Mucosa of stomach (tissue), 1 donor: ENCODE measurements at regions not wholly inside any gene's neighbourhood (a gene's known extent, or its start where the extent isn't known, plus 50 kb on each side); places are given as distances from the start of the nearest gene placed in this dataset.

Source experiments
- H3K27me3 ChIP-seq: one replicate; pipeline ENCODE4 v1.7.0; 2013; ENCODE audit warnings: mild to moderate bottlenecking, low read length; ENCODE audit not compliant: control insufficient read depth, insufficient read depth
- H3K36me3 ChIP-seq: one replicate; pipeline ENCODE4 v1.7.0; 2013; ENCODE audit warnings: low read length; ENCODE audit not compliant: control insufficient read depth, insufficient read depth
- H3K4me1 ChIP-seq: one replicate; pipeline ENCODE4 v1.7.0; 2013; ENCODE audit warnings: mild to moderate bottlenecking, low read length; ENCODE audit not compliant: control insufficient read depth, insufficient read depth
- H3K4me3 ChIP-seq: one replicate; pipeline ENCODE4 v1.7.0; 2013; ENCODE audit warnings: low read length
- H3K9ac ChIP-seq: one replicate; pipeline ENCODE4 v1.7.0; 2013; ENCODE audit warnings: mild to moderate bottlenecking, low read length, moderate library complexity
- H3K9me3 ChIP-seq: one replicate; pipeline ENCODE4 v1.7.0; 2013; ENCODE audit warnings: mild to moderate bottlenecking, low read length, moderate library complexity; ENCODE audit not compliant: control insufficient read depth
- donor health status: Pancreatic carcinoma.

DNA sequence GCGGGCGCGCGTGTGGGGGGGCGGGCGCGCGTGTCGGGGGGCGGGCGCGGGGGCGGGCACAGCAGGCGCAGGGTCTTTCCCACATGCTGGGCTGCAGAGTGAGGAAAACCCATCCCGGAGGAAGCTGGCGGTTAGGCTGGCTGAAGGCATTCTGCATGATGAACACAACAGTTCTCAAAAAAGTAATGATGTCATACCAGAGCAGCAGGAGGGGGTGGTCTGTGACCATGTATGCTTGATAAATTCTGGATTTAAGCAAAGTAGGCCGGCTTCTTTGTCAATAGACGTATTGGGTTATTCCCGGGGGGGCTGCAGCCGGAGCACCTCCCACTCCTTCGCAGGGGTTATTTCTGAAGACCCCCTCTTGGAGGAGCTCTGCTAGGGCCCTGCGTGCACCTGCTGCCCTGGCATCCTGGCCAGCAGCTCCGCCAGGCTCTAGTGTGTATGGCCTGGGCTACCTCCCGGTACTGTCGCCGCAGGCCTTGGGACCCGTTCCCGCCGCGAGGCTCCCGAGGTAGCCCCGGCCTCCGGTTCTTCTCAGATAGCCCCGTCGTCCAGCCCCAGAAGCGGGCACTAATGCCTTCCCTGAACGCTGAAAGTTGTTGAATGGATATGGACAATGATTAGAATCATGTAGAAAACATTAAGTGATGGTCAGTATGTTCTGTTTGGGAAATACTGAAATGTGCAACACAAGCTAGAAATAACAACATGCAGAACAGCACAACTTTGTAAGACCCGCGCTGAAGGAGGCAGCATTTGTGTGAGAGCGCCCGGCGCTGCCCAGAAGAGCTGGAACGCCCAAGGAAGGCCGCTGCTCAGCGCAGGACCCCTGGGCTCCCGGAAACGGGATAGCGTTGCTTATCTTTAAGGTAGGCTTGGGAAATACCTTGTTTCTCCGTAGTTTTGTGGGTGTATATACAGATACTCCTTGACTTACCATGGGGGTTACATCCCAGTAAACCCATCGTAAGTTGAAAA is 101.4 kb upstream of the RAB6C start:
- Histone ChIP-seq H3K4me1 (peaks cover 7% of the 10 kb centered on the region), H3K9me3 (no peaks in the 10 kb centered on the region), H3K27me3 (no peaks in the 10 kb centered on the region), H3K36me3 (no peaks in the 10 kb centered on the region), H3K4me3 (no peak overlapping the region), H3K9ac (peak overlapping the region; percentile 43)

DNA sequence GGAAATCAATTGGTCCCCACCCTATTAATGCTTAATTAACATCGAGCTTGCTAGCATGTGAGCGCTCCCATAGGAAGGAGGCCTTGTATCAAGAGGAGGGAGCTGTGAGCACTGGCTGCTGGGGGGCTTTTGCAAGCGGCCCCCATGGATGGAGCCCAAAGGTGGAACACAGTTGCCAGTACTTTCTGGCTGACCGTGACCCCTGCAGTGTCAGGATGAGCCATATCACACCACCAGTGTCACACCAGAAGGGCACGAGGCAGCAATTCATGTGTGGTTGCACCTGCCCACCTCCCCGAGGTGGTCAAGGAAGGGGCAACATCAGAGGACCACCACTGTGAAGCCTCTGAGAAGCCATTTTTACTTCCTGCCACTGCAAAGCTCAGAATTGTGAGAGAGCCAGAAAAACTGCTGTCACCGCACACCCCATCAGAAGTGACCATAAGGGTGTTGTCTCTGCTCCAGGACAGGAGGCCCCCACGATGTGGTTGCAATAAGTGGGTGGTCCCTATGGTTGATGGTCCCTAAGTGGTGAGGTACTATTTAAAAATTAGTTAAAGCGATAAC is 99.8 kb upstream of the RAB6C start:
- H3K9me3 ChIP-seq, result no peaks in the 10 kb centered on the region
- H3K27me3 ChIP-seq, result no peaks in the 10 kb centered on the region
- H3K9ac ChIP-seq, result no peak overlapping the region
- peaks cover 7% of the 10 kb centered on the region for H3K4me1 ChIP-seq
- H3K36me3 ChIP-seq, result no peaks in the 10 kb centered on the region
- H3K4me3 ChIP-seq, result no peak overlapping the region

DNA sequence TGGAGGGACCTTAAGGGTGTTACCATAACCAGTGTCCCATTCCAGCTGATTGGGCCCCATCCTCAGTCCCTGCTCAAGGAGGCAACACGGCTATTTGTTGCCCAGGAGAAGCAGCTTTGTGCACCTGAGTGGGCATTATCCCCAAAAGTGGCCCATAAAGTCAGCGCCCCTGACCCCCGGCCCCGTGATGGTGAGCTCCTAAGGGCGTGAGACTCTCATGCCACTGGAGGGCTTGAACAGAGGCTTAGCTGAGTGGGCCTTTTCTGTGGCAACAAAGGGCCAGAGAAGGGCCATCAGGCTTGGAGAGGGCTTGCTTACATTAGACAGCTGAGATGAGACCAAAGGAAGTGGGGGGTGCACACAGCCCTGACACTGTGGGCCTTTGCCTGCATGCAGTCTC is 99.2 kb upstream of the RAB6C start:
- Histone ChIP-seq H3K27me3 (no peaks in the 10 kb centered on the region), H3K4me3 (no peak overlapping the region), H3K4me1 (peaks cover 7% of the 10 kb centered on the region), H3K36me3 (no peaks in the 10 kb centered on the region), H3K9me3 (no peaks in the 10 kb centered on the region), H3K9ac (no peak overlapping the region)

DNA sequence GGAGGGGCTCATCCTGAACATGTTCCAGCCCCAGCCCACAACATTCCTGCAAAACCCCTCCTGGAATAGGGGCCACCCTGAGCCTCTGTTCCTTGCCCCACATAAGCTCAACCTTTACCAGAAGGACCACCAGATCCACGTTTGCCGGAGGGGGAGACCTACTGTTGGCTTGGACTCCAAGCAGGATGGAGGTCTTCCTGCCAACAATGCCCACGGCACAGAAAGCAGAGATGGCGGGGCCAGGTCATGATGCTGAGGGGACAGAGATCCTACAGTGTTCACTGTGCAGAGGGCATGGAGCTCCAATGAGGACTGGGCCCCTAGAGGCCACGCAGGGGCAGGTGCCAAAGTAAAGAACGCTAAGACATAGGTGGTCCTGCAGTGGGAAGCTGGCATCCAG is 98.5 kb upstream of the RAB6C start:
- no peak overlapping the region for H3K4me3 ChIP-seq

DNA sequence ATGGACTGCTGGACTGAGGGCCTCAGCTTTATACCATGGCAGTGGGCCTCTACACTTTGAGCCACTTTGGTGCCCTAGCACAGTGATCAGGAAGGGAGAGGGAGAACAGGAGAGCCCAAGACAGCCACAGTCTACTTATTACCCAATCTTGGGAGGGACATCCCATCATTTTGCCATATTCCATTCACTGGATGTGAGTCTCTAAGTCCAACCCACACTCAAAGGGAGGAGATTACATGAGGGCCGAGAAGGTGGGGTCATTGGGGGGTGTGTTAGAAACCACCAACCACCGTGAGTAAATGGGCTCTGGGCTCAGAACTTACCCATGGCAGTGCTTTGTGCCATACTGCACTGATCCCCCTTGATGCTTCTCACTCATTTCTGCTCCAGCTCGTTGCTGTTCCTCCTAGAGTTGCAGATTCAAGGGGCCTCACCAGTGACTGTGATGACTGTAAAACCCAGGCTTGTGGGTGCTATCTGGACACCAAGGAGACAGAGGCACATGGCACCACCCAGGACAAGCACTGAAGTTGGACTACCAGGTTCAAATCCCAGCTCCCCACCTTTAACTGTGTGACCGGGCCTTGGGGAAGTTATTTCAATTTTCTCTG is 97.6 kb upstream of the RAB6C start:
- Histone ChIP-seq H3K4me1 (peaks cover 2% of the 10 kb centered on the region), H3K36me3 (no peaks in the 10 kb centered on the region)

More for the DNA sequence above, 98.5 kb upstream of the RAB6C start:
- Histone ChIP-seq H3K27me3 (no peaks in the 10 kb centered on the region), H3K36me3 (no peaks in the 10 kb centered on the region), H3K4me1 (peaks cover 7% of the 10 kb centered on the region), H3K9me3 (no peaks in the 10 kb centered on the region), H3K9ac (no peak overlapping the region)

DNA sequence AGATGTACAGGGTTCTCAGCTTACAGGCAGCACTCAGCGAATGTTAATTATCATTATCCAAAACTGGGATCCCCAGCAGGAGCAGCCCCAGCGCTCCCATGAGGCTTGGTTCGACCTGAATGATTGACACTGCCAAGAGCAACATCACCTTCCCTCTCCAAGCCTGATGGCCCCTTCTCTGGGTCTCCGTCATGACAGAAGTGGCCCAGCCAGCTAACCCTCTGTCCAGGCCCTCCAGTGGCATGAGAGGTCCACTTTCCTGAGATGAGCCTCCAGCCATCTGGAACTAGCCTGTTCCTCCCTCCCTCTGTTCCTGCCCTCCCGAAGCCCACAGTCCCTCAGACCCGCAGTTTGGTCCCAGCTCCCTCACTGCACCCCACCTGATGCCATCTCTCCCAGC is 97.0 kb upstream of the RAB6C start:
- Histone ChIP-seq H3K4me3 (no peak overlapping the region), H3K27me3 (no peaks in the 10 kb centered on the region), H3K4me1 (no peaks in the 10 kb centered on the region), H3K9ac (no peak overlapping the region), H3K9me3 (no peaks in the 10 kb centered on the region), H3K36me3 (no peaks in the 10 kb centered on the region)

More for the DNA sequence above, 97.6 kb upstream of the RAB6C start:
- no peaks in the 10 kb centered on the region for H3K27me3 ChIP-seq
- no peak overlapping the region for H3K4me3 ChIP-seq
- no peaks in the 10 kb centered on the region for H3K9me3 ChIP-seq
- H3K9ac ChIP-seq, result no peak overlapping the region

DNA sequence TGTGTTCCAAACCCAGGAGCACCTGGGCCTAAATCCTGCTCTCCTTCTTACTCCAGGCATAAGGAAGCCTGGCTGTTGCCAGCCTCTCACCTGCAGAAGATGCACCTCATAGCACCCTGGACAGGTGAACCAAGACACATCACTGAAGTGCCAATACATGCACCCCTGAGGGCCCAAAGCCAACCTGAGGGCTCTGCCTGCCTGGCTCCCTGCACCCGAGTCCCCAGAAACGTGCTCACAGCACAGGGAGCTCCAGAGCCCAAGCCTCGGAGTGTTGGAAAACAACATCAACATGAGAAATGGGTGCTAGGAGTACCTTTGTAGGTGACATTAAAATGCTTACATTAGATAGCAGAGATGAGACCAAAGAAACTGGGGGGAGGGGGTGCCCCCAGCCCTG is 96.3 kb upstream of the RAB6C start:
- Histone ChIP-seq H3K27me3 (no peaks in the 10 kb centered on the region), H3K36me3 (no peaks in the 10 kb centered on the region), H3K4me3 (no peak overlapping the region), H3K9me3 (no peaks in the 10 kb centered on the region), H3K4me1 (no peaks in the 10 kb centered on the region), H3K9ac (no peak overlapping the region)

DNA sequence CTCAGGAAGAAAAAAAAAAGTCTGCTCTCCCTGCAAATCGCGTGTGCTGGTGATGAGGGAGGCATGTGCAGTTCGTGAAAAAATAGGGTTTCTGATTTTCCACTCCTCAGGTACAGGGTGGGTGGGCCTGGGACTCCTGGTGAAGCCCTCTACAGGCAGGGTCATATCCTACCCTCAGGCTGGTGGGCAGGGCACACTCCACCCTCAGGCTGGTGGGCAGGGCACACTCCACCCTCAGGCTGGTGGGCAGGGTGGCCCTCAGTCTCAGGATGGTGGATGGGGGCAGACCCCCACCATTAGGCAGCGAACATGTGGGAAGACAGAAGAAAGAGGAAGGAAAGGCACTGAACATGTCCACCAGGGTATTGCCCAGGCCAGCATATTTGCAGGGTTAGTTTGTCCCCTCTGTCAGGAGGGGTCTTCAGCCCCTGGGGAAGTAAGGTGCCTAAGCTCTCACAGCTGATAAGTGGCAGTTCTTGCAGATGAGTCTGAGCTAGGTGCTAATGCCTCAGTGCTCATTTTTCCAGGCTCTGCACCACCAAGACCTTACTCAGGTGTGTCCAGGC is 95.2 kb upstream of the RAB6C start:
- Histone ChIP-seq H3K4me1 (no peaks in the 10 kb centered on the region), H3K4me3 (no peak overlapping the region), H3K9ac (no peak overlapping the region), H3K9me3 (no peaks in the 10 kb centered on the region), H3K36me3 (no peaks in the 10 kb centered on the region), H3K27me3 (no peaks in the 10 kb centered on the region)

DNA sequence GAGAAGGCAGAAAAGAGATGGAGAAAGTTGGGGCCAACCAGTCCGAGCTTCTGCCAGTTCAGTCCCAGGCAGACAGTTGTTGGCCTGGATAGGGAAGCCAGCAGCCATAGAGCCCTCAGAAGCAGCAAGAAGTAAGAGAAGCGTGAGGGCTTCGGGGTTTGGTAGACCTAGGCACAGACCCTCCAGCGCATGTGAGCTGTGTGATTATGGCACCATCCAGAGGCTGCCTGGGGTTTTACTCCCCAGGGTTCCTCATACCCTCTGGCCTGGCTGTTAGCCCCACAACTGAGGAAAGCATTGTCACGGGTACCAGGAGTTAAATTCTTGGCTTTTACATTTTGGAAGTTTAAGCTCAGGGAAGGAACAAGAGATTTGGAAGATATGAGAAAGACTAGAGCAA is 93.7 kb upstream of the RAB6C start:
- no peaks in the 10 kb centered on the region for H3K27me3 ChIP-seq
- H3K4me1 ChIP-seq, result no peaks in the 10 kb centered on the region
- H3K36me3 ChIP-seq, result no peaks in the 10 kb centered on the region
- H3K4me3 ChIP-seq, result no peak overlapping the region
- no peaks in the 10 kb centered on the region for H3K9me3 ChIP-seq
- no peak overlapping the region for H3K9ac ChIP-seq

DNA sequence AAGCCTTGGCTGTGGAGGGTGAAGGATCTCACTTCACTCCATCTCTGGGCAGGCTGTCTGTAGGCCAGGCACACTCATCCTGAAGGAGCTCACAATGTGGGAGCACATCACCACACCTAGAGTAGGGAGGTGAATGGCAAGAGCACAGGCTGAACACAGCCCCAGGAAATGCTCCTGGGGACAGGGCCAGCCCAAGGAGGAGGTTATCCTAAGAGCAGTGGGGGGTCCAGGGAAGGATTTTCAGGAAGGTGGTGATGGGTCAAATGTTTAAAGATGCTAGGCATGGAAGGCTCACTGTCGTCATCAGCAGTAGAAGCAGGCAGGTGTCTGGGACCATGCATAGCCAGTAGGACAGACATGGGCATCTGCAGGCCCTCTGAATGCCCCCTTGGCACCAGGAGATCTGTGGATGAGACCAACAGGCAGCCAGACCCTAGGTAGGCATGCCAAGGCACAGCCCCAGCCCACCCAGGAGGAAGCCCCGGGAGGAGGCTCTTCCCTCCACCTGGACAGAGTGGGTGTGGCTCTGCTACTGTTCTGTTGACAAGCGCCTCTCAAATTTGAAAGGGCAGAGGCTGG is 91.7 kb upstream of the RAB6C start:
- Histone ChIP-seq H3K9me3 (no peaks in the 10 kb centered on the region), H3K4me1 (no peaks in the 10 kb centered on the region), H3K36me3 (no peaks in the 10 kb centered on the region), H3K4me3 (no peak overlapping the region), H3K27me3 (no peaks in the 10 kb centered on the region), H3K9ac (no peak overlapping the region)

DNA sequence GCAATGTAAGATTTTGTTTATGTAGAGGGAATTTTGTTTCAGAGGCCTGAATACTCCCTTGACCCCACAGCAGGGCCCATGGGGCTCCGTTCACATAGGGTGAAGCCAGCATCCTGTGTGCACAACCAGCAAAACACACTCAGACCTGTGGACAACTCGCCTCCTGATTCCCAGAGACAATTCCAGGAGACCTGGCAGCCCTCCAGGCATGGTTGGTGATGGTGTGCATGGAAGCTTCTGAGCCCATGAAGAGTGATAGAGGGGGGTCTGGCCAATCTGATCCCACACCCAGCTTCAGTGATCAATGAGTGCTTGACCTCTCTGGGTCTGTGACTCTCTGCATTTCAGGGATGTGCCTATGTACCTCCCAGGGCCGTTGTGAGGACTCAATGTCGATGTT is 91.0 kb upstream of the RAB6C start:
- Histone ChIP-seq H3K36me3 (no peaks in the 10 kb centered on the region), H3K9ac (no peak overlapping the region), H3K9me3 (no peaks in the 10 kb centered on the region), H3K4me3 (no peak overlapping the region), H3K27me3 (no peaks in the 10 kb centered on the region), H3K4me1 (no peaks in the 10 kb centered on the region)

DNA sequence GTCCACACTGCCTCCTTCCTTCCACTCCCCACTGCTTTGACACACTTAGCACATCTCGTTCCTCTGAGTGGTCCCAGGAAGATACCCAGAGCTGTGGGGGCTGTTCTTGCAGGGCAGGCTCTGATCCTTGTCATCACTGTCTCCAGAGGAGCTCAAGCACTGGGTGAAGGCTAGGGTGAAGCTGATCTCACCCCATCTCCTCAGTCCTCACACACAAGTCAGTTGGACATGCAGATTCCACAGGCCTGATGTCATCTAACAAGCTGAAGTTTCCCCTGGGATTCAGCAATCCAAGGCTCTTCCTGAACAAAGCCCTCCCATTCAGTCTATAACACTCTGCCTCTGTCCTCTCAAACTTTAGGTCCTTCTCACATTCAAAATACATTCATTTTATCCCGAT is 90.6 kb upstream of the RAB6C start:
- Histone ChIP-seq H3K9me3 (no peaks in the 10 kb centered on the region), H3K27me3 (no peaks in the 10 kb centered on the region), H3K9ac (no peak overlapping the region)

More for the DNA sequence above, 90.6 kb upstream of the RAB6C start:
- H3K4me3 ChIP-seq, result no peak overlapping the region
- no peaks in the 10 kb centered on the region for H3K4me1 ChIP-seq
- H3K36me3 ChIP-seq, result no peaks in the 10 kb centered on the region
